ENCODE measurements at regions not wholly inside any gene's neighbourhood (a gene's known extent, or its start where the extent isn't known, plus 50 kb on each side); places are given as distances from the start of the nearest gene placed in this dataset.

DNA sequence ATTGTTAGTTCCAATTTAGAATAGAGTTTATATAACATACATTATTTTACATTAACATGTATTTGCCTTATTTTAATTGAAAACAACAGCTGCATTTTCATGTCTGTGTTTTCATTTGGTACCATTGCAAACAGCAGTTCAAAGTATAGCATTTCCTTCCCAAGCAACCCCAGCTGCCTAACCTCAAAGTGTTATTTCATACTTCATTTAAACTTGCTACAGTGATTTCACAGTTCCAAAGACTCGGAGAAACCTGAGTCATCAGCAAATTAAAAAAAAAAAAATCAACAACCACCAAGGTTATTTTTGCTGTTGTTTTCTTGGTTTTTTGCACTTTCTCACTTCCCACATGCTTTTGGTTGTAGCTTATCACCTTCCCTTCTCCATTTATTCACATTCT, 236.5 kb upstream of the SPHKAP start:
- TF ChIP-seq, protein P1, sequence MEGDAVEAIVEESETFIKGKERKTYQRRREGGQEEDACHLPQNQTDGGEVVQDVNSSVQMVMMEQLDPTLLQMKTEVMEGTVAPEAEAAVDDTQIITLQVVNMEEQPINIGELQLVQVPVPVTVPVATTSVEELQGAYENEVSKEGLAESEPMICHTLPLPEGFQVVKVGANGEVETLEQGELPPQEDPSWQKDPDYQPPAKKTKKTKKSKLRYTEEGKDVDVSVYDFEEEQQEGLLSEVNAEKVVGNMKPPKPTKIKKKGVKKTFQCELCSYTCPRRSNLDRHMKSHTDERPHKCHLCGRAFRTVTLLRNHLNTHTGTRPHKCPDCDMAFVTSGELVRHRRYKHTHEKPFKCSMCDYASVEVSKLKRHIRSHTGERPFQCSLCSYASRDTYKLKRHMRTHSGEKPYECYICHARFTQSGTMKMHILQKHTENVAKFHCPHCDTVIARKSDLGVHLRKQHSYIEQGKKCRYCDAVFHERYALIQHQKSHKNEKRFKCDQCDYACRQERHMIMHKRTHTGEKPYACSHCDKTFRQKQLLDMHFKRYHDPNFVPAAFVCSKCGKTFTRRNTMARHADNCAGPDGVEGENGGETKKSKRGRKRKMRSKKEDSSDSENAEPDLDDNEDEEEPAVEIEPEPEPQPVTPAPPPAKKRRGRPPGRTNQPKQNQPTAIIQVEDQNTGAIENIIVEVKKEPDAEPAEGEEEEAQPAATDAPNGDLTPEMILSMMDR (IDR thresholded peaks at IDR 0.05): no peak
- TF ChIP-seq EP300 (IDR thresholded peaks at IDR 0.05): no peak
- no peak for TF ChIP-seq POLR2A (IDR thresholded peaks at IDR 0.05)
- no peak for TF ChIP-seq POLR2AphosphoS5 (IDR thresholded peaks at IDR 0.05)

All from sigmoid colon (tissue), 4 donors.